PC-9 (cell line): ENCODE measurements at regions not wholly inside any gene's neighbourhood (a gene's known extent, or its start where the extent isn't known, plus 50 kb on each side); places are given as distances from the start of the nearest gene placed in this dataset.

Experiments
- BruUV-seq: library from RNA; stranded (reverse); fragments of 400-500 nt; replicated peaks from 2 replicates; lab custom pipeline; 2021; lab: Mats Ljungman, UMichigan
- CTCF ChIA-PET: fragments of 300-600 bp; sonication (Branson Sonifier 250); formaldehyde crosslinking; loops from one replicate; lab custom pipeline; 2022; ENCODE audit warnings: antibody characterized with exemption; lab: Charles Lee
- POLR2A ChIA-PET: fragments of 300-600 bp; sonication (Branson Sonifier 250); formaldehyde crosslinking; loops from one replicate; lab custom pipeline; 2022; ENCODE audit warnings: antibody characterized with exemption; ENCODE audit not compliant: unreplicated experiment; lab: Charles Lee
- DNase-seq, 2 experiments: peaks; one replicate each; pipeline versions ENCODE4 v3.0.0 to v3.0.0-alpha.2; 2015 to 2022; ENCODE audit warnings: mixed read lengths in 1 of 2
- H2AFZ ChIP-seq: fragments of 200-600 bp; sonication (generic); 2 replicates; pipeline ENCODE4 v1.8.1; 2017; ENCODE audit warnings: antibody characterized with exemption
- H3F3A ChIP-seq: fragments of 200-600 bp; sonication (generic); 2 replicates; pipeline ENCODE4 v1.8.1; 2017; ENCODE audit warnings: antibody characterized with exemption, mild to moderate bottlenecking, low read depth; ENCODE audit not compliant: insufficient read depth
- H3K27ac ChIP-seq: fragments of 200-600 bp; sonication (generic); 2 replicates; pipeline ENCODE4 v1.6.1; 2016; ENCODE audit warnings: mixed run types
- H3K27me3 ChIP-seq: fragments of 200-600 bp; sonication (generic); 2 replicates; pipeline ENCODE4 v1.6.1; 2016; ENCODE audit warnings: low read depth, mixed run types; ENCODE audit not compliant: insufficient read depth
- H3K36me3 ChIP-seq: fragments of 200-600 bp; sonication (generic); 2 replicates; pipeline ENCODE4 v1.6.1; 2016; ENCODE audit warnings: low read depth, mixed run types
- H3K4me1 ChIP-seq: fragments of 200-600 bp; sonication (generic); replicated peaks from 2 replicates; pipeline ENCODE4 v1.6.1; 2016; ENCODE audit warnings: mixed run types; ENCODE audit not compliant: insufficient read depth
- H3K4me2 ChIP-seq: fragments of 200-600 bp; sonication (generic); 2 replicates; pipeline ENCODE4 v1.6.1; 2017; ENCODE audit warnings: mixed run types
- H3K4me3 ChIP-seq: fragments of 200-600 bp; sonication (generic); 2 replicates; pipeline ENCODE4 v1.6.1; 2016; ENCODE audit warnings: mixed run types
- H3K79me2 ChIP-seq: fragments of 200-600 bp; sonication (generic); 2 replicates; pipeline ENCODE4 v1.6.1; 2017; ENCODE audit warnings: low read depth, mixed run types
- H3K9me2 ChIP-seq: fragments of 200-600 bp; sonication (generic); 2 replicates; pipeline ENCODE4 v1.8.1; 2017; ENCODE audit warnings: mild to moderate bottlenecking; ENCODE audit not compliant: insufficient read depth
- H3K9me3 ChIP-seq: fragments of 200-600 bp; sonication (generic); 2 replicates; pipeline ENCODE4 v1.8.1; 2016; ENCODE audit warnings: low read depth; ENCODE audit not compliant: insufficient read depth
- H4K20me1 ChIP-seq: fragments of 200-600 bp; sonication (generic); 2 replicates; pipeline ENCODE4 v1.8.1; 2017; ENCODE audit not compliant: insufficient read depth
- CTCF ChIP-seq: fragments of 200-600 bp; sonication (generic); conservative IDR thresholded peaks from 2 replicates; pipeline ENCODE4 v1.6.1; 2017; ENCODE audit warnings: mixed run types, antibody characterized with exemption, mild to moderate bottlenecking, moderate library complexity
- EZH2 ChIP-seq: fragments of 200-600 bp; sonication (generic); IDR thresholded peaks from 2 replicates; pipeline ENCODE4 v1.8.0; 2017; ENCODE audit warnings: antibody characterized with exemption, low read depth
- intact Hi-C: fragments of 100-400 bp; cut with micrococcal nuclease; formaldehyde crosslinking; loops from one replicate; pipeline ENCODE4 v1.10.0; 2022; ENCODE audit not compliant: unreplicated experiment

- no peak overlapping the region for H3K27ac ChIP-seq
- no peaks in the 10 kb centered on the region for H3K9me2 ChIP-seq
- H3K9me3 ChIP-seq = no peaks in the 10 kb centered on the region
- H3F3A ChIP-seq = no peaks in the 10 kb centered on the region
- no peaks in the 10 kb centered on the region for H4K20me1 ChIP-seq
- no peak for DNase-seq
- H3K36me3 ChIP-seq = no peaks in the 10 kb centered on the region
- CTCF ChIA-PET = no interaction called here
- H2AFZ ChIP-seq = no peak overlapping the region
- H3K4me1 ChIP-seq = no peaks in the 10 kb centered on the region
- POLR2A ChIA-PET = interaction anchor here (0.7 kb wide), 1 partner anchor 1181 kb away, joined by 3 read pairs; no protein-coding TSS in a partner anchor
- TF ChIP-seq EZH2 = no peak
- TF ChIP-seq CTCF = no peak
- no TSS peak for BruUV-seq
- intact Hi-C loops = no loop called here
- H3K27me3 ChIP-seq = no peaks in the 10 kb centered on the region
- H3K79me2 ChIP-seq = no peaks in the 10 kb centered on the region
- H3K4me3 ChIP-seq = no peak overlapping the region
- H3K4me2 ChIP-seq = no peak overlapping the region
Observed at GRCh38 chr2:226077031-226077430, 677.5 kb downstream of the NYAP2 start.

- Histone ChIP-seq H3K79me2 (no peaks in the 10 kb centered on the region), H3K27me3 (no peaks in the 10 kb centered on the region), H3K36me3 (no peaks in the 10 kb centered on the region), H3F3A (no peaks in the 10 kb centered on the region), H3K9me2 (no peaks in the 10 kb centered on the region), H3K4me2 (no peak overlapping the region), H3K9me3 (no peaks in the 10 kb centered on the region), H4K20me1 (no peaks in the 10 kb centered on the region), H3K4me3 (no peak overlapping the region), H3K27ac (no peak overlapping the region), H2AFZ (no peak overlapping the region), H3K4me1 (no peaks in the 10 kb centered on the region)
- TF ChIP-seq CTCF = no peak
- POLR2A ChIA-PET = interaction anchor here (0.7 kb wide), 1 partner anchor 1181 kb away, joined by 3 read pairs; no protein-coding TSS in a partner anchor
- CTCF ChIA-PET = no interaction called here
- BruUV-seq = no TSS peak
- no peak for DNase-seq
- intact Hi-C loops = no loop called here
Observed at GRCh38 chr2:226076529-226076928, 677.0 kb downstream of the NYAP2 start.

GRCh38 chr2:226074391-226074790, 674.9 kb downstream of the NYAP2 start:
- no peaks in the 10 kb centered on the region for H3K4me1 ChIP-seq
- ChIA-PET POLR2A (no interaction called here), CTCF (no interaction called here)
- no TSS peak for BruUV-seq
- no peaks in the 10 kb centered on the region for H3F3A ChIP-seq
- intact Hi-C loops = no loop called here
- H2AFZ ChIP-seq = no peak overlapping the region
- no peaks in the 10 kb centered on the region for H3K36me3 ChIP-seq
- no peaks in the 10 kb centered on the region for H3K9me2 ChIP-seq
- TF ChIP-seq CTCF = no peak
- TF ChIP-seq EZH2 = no peak
- H3K27me3 ChIP-seq = no peaks in the 10 kb centered on the region
- no peaks in the 10 kb centered on the region for H4K20me1 ChIP-seq
- no peak overlapping the region for H3K4me2 ChIP-seq
- DNase-seq = no peak
- no peak overlapping the region for H3K4me3 ChIP-seq
- 0 out of 2 replicates have a peak, but pooled peaks cover 2% of the 10 kb centered on the region for H3K9me3 ChIP-seq
- no peak overlapping the region for H3K27ac ChIP-seq
- no peaks in the 10 kb centered on the region for H3K79me2 ChIP-seq
